Anterior cingulate cortex (tissue), 58 donors: ENCODE measurements at regions not wholly inside any gene's neighbourhood (a gene's known extent, or its start where the extent isn't known, plus 50 kb on each side); places are given as distances from the start of the nearest gene placed in this dataset.
A peak's percentile ranks its signal among the peaks of the same experiment; 100 is the strongest.

Experiments used
- DNase-seq, 58 donors: peaks; one replicate each; lab custom pipeline; 2025; lab: John Stamatoyannopoulos, UW

DNA sequence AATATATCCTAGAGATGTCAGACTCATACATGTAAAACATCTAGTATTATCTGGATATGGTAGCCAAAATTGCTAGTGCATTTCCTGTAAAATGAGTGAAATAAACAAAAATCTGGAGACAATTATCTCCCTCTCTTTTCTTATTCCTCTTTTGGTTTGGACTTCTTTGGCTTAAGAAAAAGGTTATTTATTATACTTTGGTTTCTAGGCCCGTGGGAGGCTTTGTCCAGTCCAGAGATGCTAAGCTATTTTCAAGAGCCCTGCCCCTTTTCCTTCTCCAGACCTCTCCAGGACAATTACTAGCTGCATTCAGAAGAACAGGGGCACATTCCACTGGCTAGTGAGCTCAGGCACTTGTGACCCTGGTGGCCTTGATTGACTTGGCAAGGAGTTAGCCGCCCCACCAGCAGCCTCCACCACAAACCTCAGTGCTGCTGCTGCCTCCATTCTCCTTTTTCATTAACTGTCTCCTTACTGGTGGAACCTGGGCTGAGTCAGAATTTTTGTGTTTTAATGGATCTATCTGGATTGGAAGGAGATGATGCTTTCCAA lies 747.3 kb upstream of the TENM4 start:
- DNase-seq: no peak

DNA sequence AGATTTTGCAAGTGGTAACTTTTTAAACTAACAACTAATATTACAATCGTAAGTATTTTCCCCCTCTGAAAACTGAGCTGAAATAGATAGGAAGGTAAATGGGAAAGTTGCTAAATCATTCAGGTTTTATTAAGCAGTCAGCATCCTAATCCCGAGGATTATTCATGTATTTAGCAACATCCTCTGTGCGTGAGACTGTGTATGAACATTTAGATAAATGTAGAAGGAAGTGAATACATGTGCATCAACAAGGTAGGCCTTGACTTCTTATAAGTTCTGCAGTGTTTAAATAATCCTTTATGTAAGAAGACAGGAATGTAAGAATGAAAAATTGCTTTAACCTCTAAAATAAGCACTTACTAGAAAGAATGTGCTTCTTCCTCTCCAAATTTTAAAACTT lies 745.9 kb upstream of the TENM4 start:
- DNase-seq: no peak

DNA sequence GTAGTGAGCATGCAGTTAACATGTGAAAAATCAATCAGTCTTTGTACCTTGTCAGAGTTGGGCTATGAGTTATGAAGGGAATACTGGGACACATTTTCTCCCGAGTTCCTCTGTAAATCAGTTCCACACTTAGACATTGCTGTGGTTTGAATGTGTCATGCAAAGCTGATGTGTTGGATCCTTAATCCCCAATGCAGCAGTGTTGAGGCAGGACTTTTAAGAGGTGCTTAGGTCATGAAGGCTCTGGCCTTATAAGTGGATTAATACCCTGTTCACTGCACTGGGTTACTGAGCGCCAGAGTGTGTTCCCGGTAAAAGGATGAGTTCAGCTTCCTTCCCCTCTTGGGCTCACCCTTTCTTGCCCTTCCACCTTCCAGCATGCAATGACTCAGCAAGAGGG lies 742.1 kb upstream of the TENM4 start:
- DNase-seq: no peak

DNA sequence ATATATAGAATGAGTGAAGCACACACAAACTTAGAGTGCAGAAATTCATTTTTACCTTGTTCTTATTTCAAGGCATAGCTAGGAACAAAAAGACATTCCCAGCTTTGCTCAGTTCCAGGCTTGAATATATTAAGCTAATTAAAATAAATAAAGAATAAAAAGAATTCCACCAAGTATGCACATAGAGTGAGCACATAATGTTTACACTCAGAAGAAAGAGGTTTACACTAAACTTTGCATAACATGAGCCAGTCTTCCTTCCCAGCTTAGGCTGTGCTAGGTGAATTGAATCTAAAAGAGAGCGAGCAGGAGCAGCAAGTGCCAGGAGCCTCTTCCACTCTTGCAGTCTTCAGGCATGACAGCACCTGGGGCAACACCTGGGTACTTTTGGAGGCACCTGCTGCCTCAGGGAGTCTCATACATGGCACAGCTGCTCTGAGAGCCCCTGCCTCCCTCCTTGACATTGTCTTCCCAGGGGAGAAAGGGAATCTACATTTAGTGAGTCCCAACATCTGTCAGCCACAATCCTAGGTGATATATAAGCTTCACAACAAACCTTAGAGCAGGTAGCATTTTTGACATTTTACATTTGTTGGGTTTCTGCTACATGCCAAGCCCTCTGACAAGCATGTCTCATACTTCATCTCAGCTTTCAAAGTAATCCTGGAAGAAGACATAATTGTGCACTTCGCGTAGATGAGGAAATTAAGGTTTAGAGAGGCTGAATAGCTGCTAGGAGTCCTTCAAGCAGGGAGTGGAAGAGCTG lies 732.7 kb upstream of the TENM4 start:
- DNase-seq: no peak

DNA sequence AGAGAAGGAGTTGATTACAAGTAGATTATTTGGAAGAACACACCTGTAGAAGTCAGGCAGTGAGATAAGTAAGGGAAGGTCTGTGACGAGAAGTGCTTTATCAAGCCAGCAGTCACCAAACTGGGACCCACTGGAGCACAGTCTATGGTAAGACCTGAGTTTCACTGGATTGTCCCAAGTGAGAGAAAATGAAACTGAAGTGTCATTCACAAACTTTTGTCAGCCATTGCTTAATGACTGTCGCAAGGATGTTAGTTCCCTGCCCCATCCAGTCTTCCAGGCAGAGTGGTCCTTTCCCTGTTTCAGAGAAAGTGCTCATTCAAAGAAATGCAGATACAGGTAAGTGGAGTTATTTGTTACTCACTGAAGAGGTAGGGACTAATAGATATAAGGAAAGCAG lies 728.0 kb upstream of the TENM4 start:
- DNase-seq: no peak

DNA sequence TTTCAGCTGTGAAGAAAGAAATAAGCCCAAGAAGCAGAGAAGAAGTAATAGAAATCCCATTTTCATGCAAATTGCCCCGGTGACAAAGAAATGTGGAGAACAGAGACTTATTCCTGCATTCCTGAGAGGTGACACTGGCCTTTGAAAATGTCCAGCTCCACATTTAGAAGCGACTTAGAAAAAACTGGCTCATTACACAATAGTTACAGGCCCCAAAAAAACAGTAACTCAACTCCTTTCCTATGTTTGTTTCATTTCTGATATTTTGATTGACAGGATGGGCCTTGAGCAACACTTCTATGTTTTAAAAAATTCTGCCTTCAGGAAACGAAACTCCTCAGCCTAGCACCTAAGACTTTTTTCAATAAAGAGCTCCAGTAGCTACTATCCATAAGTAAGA lies 726.9 kb upstream of the TENM4 start:
- no peak for DNase-seq

DNA sequence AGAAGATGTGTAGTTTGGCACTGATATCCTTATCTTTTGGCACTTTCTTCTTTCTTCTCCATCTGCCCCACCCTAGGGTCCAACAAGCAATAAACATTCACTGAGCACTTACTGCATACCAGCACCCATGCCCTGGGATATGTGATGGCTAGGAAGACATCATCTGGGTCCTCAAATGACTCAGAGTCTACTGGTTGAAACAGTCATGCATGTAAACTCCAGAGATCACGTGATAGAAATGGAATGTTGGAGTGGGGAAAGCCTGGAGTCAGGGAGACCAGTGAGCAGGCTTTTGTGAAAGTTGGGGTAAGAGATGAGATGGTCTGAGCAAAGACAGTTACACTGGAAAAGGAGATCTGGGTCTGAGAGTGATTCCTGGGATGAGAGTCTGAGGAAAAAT lies 724.9 kb upstream of the TENM4 start:
- DNase-seq: no peak

DNA sequence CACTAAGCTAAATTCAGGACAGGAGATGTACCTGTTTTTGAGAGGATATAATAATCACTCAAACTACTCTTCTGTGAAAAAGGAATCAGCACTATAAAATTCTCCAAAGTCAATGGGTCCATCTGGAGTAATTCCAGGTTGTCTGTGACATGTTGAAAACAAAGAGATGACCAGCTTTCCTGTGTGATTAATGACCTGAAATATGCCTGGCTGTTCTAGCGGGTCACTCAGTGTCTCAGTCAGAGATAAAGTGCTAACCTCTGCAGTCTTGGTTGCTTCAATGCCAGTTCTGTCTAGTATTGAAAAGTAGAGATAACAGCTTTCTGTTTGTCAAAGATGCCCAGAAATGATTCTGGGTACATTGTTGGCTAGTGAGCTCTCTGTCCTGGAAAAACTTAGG lies 722.6 kb upstream of the TENM4 start:
- DNase-seq: no peak

DNA sequence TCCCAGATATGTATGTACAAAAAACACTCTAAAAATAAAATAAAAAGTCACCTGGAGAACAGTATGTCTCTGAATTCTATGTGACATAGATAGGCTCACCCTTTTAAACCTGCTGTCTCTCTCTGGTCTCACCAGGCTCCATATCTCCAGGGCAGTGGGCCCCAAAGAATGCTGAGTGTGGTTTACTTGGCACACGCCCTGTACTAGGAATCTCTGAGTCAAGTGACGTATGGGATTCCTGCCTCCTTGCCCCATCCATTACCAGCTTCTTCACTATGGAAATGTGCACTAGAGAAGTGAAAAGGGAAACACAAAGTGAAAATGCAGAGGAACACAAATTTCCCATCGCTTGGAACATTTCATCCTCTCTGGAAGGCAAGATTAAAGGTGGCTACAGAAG lies 722.2 kb upstream of the TENM4 start:
- DNase-seq: no peak

DNA sequence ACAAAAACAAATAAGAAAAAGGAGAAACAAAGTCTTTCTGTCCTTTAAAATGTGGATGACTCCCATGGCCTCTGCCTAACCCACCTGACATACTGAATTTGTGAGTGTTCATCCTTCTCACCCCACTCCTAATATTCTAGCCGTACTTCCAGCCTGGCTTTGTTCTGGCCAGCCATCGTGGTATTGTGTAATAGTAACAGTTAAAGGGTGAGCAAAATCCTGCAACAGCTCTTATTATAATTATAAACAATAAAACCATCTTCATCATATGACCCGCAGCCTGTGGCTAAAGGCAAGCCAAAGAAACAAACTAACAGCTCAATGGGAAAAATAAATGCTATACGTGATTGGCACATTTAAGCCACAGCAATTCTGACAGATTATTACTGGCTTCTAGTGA lies 721.6 kb upstream of the TENM4 start:
- DNase-seq: no peak

DNA sequence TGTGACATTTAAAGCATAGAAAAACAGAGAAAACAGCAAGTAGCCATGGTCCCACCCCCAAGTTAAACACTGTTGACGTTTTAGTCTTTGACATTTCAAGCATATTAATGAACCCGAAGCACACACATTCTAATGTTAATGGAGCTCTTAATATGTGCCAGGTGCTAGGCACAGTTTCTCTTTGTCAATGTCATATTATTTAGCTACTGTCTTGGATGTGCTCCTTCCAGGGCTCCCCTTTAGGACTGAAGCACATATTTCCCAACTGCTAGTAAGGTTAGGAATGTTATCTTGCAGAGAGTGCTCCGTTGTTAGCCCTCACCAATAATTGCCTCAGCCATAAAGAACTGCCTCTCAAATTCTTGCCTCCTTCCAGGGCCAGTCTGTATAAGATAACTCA lies 716.6 kb upstream of the TENM4 start:
- no peak for DNase-seq

DNA sequence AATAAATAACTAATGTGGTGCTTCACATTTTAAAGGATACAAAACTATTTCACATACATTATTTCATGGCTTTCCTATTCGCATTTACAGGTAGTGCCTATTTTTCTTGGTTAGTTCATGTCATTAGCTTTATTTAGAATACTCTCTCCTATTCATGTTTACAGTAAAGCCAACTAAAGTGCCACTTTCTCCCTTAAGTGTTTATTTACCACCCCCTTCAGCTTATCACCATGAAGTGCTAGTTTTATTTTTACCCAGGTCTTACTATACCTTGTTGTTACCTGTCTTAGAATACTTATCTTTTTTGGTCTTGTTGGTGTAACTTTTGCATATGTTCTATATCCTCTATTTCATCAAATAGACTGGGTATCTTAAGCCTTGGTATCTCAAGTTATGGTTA lies 715.2 kb upstream of the TENM4 start:
- no peak for DNase-seq

DNA sequence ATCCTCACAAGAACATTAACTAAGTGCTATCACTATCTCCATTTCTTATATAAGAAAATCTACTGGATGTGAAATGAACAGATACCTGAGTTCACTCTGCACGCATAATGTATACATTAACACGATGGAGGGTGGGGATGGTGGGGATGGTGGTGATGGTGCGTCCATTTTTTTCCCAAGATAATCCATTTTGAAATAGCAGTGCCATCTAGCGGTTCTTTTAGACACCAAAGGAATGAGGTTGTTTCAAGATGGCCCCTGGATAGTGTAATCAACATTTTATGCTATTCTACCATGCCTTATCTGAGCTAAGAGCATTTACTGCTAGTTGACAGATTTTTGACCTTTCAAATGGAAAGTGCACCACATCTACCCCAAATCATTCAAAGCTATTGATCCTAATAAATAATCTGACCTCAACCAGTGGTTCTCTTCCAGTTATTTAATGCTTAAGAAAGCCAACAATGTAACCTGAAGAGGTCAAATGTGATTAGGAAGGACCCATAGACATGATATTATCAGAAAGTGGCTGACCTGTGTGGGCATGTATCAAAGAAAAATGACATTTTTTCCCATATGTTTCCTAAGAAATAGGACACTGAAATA lies 714.7 kb upstream of the TENM4 start:
- peak in 1 of 58 donors; percentile 2 for DNase-seq

DNA sequence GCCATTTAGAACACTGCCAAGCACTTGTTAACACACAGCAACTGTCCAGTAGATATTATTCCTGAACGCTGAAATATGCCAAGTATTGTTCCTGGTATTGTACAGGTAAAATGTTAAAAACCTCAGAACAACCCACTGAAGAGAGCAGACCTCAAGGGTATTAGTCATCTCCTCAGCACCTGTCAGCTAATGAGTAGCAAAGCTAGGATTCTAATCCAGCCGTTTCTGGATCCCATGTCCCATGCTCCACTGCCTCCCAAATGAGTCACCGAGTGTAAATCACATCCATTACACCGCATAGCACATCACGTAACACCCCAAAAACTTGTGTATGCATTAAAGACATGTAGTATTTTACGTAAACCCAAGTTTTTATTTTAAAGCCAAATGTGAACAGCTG lies 705.4 kb upstream of the TENM4 start:
- no peak for DNase-seq

DNA sequence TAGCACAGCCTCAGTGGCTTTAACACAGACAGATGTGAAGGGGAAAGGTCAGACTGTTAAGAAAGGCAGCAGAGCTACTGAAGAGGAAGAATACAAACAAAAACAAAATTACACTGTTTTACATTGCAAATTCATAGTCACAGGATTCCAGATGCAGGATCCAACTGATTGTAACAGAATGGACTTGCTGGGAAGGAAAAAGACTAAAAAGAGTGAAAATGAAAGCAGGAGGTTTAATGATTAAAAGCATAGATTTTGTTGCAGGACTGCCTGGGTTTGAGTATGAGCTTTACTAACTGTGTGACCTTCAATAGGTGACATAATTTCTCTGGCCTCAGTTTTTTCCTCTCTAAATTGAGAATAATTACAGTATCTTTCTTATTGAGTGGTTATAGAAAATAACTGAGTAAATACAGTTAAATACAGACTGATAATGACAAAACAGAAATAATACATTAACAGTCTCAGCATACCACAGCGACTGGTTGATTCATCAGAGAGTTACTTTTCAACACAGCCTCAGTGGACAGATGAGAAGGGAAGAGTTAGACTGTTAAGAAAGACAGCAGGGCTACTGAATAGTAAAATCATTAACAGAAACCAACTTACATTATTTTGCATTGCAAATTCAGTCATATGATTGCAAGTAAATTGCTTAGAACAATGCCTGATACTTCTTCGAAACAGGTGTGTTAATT lies 704.2 kb upstream of the TENM4 start:
- no peak for DNase-seq

DNA sequence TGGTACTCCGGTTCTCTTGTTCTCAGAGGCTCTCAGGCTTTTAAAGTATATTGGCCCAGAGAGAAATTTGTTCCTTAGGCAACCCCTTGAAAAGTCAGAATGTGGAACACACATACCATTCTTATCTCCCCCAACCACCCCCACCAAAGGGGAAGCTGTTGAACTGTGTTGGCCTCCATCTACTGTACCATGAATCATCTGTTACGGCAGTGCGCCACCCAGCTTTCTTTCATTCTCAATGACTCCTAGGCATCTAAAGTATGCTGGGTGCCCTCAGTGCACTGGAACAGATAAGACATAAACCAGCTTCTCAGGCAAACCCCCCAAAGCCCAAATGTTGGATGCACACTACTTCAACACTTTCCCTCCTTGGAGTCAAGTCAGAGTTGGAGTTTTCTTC lies 696.2 kb upstream of the TENM4 start:
- DNase-seq: no peak

DNA sequence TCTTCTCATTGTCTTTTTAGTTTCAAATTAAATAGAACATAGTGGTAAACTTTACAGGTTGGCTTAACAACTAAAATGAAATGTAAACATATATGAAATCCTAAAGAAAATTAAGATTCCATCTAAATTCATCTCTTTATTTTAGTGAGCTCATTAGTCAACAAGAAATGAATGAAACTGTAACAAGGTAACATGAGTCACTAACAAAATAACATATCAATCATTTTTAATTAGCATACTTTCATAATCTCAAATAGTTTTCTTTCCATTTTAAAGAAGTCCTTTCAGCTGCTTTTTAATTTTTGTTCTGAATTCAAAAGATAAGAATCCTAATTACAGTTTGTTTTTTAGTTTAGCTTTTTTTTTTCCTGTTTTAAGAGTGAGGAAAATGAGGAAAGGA lies 688.6 kb upstream of the TENM4 start:
- DNase-seq: no peak

DNA sequence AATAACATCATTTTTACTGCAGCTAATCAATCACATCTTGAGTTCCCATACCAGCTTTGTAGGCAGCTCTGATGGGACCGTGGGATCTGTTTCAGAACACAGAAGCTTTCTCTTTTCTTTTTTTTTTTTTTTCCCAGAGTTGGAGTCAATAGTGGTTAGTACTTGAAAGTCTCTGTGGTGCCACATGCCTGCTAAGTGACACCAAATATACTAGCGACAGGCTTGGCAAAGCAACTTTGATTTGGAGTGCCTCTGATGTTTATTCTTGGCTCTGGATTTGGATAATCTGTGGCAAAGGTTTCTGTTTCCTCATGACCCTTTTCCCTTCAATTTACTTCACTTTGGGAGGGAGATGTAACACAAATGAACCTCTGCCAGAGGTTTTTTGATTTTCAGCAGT lies 681.4 kb upstream of the TENM4 start:
- DNase-seq: no peak

DNA sequence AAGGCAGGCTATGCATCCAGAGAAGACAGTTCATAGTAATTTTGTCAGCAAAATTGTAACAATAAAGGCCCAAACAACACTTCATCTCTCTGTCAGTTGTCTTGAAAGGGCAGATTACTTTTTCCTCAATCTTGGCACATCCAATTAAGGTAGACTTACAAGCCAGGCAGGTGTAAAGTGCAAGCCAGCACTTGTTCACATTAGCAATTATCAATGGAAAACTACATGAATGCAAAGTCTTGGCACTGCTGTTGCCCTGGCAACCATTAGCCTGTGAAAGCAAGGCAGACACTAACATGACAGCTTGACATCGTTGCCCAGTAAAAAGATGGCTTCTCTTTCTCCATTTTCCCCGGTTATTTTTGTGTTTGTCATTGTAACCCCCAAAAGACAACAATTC lies 677.2 kb upstream of the TENM4 start:
- DNase-seq: no peak

DNA sequence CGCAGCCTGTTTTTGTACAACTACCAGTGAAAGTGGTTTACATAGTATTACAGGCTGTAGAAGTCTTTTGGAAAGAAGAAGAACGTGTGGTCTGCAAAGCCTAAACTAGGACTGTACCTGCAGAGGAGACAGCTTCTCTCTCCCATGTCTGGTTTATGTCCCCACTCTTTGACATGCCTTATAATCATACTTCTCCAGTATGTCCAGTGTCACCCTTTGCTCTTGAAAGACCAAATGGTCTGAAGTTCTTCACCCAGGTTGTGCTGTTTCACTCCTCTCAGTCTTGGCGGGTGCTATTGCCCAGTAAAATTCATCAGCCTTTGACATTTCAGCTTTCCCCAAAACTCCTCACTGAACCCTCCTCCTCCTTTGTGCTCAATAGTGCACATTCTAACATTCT lies 676.0 kb upstream of the TENM4 start:
- no peak for DNase-seq

DNA sequence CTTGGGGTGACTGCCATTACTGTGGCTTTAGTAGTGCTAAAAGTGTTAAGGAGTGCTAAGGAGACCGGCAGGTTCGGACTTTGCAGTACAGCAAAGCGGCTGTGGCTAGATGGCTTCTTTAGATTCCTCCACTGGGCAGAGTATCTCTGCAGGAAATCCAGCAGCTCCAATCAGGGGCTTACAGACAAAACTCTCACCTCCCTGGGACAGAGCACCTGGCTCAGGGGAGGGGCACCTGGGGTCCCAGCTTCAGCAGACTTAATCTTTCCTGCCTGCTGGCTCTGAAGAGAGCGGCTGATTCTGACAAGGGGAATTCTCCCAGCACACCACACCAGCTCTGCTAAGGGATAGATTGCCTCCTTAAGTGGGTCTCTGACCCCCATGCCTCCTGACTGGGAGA lies 668.8 kb upstream of the TENM4 start:
- no peak for DNase-seq

DNA sequence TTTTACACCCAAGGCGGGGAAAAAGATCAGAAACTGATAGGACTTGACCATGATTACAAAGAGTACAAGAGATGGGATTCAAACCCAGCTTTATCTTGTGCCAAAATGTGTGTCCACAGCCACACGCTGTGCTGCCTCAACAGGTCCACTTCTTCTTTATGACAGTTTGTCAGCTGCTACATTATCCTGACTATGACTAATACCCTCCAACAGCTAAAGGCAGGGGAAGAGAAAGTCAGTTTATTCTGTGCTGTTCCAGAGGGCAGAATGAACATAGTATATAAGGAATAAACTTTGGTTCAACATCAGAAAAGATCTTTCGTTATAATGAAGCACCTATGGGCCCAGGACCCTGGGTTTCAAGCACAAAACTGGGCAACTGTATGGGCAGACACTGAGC lies 668.2 kb upstream of the TENM4 start:
- no peak for DNase-seq
